DMS53 (cell line): ENCODE measurements at regions not wholly inside any gene's neighbourhood (a gene's known extent, or its start where the extent isn't known, plus 50 kb on each side); places are given as distances from the start of the nearest gene placed in this dataset.

Source experiments
- DNase-seq: peaks from one replicate; lab custom pipeline; 2025; lab: John Stamatoyannopoulos, UW

DNA sequence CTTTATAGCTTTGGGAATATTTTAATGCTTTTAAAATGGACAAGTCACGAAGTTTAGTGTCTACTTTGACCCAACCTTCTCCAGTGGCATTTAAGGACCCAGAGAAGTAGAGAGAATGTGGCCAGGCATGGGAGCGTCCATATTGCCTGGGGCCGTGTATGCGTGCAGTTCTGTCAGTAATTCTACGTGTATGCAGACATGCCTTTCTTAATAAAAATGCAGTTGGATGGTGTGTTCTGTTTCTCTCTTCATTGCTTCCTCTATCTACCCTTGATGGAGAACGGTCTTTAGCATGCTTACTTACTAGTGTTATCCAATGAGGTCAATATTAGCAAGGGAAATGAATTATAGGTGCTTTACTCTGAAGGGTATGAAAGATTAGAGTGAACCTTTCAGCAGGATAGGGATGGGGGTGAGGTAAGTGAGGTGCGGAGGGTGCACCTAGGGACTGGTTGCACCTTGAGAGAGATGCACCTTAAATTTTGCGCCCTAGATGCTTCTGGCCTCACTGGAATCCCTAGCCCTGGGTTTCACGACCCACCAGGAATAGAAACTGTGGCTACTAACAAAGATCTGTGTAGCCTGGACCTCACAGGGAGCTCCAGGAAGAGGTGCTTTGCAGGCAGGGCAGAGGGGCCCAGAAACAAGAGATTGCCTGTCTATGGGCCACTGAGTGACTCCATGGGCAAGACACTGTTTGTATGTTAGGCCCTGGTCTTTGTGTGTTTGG lies 194.3 kb downstream of the MYCN start:
- no peak for DNase-seq

GRCh38 chr2:16130906-16131400 lies 190.6 kb downstream of the MYCN start:
- no peak for DNase-seq

GRCh38 chr2:16130541-16130880 lies 190.2 kb downstream of the MYCN start:
- no peak for DNase-seq

- DNase-seq = no peak
Measured at GRCh38 chr2:16129716-16130540, 189.6 kb downstream of the MYCN start.

GRCh38 chr2:16128746-16129610 lies 188.6 kb downstream of the MYCN start:
- no peak for DNase-seq

GRCh38 chr2:16127958-16128357 lies 187.6 kb downstream of the MYCN start:
- DNase-seq = no peak

DNA sequence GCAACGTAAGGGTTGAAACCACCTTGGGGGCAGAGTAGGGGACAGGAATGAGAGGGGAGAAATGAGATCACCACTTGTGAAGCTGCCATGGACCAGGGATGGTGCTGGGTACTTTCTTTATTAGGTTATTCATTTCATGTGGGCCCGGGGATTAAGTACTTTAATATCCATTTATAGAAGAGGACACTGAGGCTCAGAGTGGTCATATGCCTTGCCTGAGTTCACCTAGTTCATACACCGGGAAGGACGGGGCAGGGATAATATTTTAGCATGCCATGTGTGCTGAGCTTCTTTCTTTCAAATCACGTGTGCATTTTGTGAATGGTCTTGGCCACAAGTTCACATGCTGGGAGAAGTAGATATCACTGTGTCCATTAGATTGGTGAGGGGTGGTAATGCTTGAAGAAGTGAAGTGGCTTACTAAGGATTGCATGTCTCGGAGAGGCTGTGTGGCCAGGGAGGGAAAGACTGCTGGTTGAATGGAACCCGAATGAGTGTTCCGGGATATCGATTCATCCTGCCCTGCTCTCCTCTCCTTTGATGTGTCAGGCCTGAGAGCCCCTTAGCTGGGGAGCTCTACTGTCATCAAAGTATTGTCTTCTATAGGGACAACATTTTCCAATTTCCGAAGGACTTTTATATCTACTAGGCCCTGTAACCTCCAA lies 187.1 kb downstream of the MYCN start:
- DNase-seq = no peak

- DNase-seq = no peak
Measured at GRCh38 chr2:16126517-16127275, 186.3 kb downstream of the MYCN start.

GRCh38 chr2:16125614-16126516 lies 185.5 kb downstream of the MYCN start:
- DNase-seq = no peak

- DNase-seq = no peak
Measured at GRCh38 chr2:16124881-16125613, 184.7 kb downstream of the MYCN start.

GRCh38 chr2:16123856-16124780 lies 183.8 kb downstream of the MYCN start:
- no peak for DNase-seq

DNA sequence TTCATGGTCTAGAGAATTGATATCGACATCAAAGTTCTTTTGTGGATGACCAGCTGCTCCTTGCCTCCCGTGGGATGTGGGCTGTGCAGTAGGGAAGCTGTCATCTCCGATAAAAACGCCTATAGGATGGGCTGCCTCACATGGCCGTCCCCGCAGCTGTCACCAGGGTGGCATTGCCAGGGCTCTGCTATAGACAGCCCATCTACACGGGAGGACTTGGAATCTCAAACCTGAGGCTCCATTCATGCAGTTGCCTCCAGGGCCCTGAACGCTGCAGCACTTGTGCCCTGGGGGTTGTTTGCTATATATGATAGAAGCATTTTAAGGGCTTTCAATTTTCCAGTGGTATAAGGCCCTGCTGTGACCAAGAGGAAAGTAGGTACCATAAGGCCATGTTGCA lies 183.1 kb downstream of the MYCN start:
- no peak for DNase-seq

DNA sequence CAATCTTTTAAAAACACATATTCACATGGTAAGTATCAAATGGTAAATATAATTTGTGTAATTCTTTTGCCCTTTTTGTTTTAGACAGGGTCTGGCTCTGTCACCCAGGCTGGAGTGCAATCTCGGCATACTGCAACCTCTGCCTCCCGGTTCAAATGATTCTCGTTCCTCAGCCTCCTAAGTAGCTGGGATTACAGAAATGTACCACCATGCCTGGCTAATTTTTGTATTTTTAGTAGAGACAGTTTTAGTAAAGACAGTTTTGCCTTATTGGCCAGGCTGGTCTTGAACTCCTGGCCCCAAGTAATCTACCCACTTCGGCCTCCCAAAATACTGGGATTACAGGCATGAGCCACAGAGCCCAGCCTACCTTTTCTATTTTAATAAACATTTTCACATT lies 182.2 kb downstream of the MYCN start:
- DNase-seq = no peak

DNA sequence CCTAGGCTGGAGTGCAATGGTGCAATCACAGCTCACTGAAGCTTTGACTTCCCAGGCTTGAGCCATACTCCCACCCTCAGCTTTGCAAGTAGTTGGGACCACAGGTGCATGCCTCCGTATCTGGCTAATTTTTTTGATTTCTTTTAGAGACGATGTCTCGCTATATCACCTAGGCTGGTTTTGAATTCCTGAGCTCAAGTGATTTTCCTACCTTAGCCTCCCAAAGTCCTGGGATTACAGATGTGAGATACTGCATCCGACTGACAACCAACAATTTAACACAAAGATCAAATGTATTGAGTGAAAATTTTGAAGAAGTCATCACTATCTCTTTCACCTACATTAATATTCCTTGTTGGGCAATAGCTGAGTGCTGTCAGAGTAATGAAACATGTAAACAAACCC lies 181.6 kb downstream of the MYCN start:
- DNase-seq = no peak

DNA sequence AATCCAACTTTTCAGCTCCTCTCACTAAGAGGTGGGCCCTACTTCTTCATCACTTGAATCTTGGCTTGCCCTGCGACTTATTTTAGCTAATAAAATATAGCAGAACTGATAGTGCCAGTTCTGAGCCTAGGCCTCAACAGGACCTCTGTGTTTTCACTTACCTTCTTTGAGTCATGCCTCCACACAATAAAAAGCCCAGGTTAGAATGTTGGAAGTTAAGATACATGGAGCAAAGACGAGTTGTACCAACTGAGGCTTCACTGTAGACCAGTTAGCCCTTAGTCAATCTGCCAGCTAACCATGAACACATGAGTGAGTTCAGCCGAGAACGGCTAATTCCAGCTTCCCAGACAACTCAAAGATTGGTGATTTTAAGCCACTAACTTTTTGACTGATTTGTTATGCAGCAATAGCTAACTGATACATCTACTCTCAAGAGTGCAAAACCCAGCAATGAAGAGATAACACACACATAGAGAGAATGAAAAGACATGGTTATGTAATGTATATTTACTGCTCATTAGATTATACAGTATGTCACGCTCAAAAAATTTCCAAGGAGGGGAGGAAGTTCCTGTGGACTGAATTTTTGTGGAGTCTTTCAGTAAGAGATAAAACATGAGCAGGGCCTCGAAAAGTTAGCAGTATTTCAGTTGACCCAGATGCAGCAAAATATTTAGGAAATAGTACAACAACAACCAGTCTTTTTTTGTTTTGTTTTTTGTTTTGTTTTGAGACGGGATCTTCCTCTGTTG lies 181.1 kb downstream of the MYCN start:
- DNase-seq = no peak

DNA sequence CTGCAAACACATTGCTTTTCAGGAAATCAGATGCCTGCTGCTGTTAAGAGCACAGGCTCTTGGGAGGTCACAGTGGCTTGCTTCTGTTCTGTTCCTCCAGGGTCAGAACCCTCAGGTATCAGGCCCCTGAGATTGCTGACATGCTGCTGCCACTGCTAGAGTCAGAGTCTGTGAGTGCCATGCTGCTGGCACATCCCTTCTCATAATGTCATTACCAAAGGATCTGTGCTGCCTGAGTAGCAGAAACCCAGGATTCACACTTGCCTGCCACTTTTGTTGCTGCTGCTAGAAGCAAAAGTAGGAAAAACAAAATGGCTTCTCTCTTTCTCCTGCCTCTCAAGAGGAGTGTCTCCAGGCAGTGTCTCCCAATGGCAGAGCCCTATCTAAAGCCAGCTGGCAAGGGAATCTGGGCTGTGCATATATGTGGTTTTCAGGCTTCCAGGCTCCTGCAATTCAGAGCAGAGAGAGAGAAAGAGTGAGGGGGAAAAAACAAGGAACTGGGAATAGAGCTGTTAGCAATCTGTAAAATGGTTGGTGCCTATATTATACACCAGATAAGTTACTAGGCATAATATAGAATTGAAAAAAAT lies 180.3 kb downstream of the MYCN start:
- no peak for DNase-seq

DNA sequence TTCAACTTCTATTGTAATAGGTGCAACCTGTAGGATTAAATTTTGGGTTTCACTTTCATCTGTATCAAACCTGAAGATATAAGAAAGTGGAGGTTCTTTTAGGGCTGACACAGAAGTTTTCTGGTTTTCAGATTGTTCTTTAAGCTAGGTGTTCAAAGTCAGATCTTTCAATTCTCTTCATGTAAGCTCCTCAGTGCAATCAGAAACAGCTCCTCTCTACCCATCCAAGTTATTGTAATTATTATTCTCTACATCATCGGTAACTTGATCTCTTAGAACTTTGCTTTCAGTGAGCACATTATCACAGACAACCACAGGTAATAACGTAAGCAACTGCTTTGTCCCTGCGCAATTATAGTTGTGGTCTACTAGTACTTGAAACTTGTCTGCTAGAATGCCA lies 179.4 kb downstream of the MYCN start:
- DNase-seq = no peak
